ENCODE measurements at regions not wholly inside any gene's neighbourhood (a gene's known extent, or its start where the extent isn't known, plus 50 kb on each side); places are given as distances from the start of the nearest gene placed in this dataset.

DNA sequence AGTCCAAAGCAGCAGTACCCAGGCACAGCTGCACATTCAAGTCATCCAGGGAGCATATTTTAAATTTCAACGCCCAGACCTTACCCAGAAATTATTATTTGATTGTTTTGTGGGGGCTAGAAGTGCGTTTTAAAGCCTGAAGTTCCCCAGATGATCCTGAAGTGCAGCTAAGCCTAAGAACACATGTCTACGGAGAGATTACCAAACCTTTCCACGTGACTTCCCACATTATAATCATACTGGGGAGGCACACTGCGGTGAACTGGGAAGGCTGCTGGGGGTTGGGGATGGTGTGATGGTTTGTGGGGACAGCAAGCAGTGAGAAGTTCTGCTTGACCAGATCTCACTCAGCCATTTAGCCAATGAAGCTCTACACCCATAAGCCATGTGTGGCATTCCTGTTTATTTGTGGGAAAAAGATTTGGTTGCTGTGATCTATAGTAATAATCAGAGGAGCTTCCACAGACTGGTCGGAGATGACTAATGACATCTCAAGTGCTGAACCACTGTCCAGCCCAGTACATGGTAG, 93.4 kb upstream of the CDH6 start:
- no peak for DNase-seq (ENCODE audit: low spot score)
- TF ChIP-seq, protein P1, sequence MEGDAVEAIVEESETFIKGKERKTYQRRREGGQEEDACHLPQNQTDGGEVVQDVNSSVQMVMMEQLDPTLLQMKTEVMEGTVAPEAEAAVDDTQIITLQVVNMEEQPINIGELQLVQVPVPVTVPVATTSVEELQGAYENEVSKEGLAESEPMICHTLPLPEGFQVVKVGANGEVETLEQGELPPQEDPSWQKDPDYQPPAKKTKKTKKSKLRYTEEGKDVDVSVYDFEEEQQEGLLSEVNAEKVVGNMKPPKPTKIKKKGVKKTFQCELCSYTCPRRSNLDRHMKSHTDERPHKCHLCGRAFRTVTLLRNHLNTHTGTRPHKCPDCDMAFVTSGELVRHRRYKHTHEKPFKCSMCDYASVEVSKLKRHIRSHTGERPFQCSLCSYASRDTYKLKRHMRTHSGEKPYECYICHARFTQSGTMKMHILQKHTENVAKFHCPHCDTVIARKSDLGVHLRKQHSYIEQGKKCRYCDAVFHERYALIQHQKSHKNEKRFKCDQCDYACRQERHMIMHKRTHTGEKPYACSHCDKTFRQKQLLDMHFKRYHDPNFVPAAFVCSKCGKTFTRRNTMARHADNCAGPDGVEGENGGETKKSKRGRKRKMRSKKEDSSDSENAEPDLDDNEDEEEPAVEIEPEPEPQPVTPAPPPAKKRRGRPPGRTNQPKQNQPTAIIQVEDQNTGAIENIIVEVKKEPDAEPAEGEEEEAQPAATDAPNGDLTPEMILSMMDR (IDR thresholded peaks at IDR 0.05; ENCODE audit: extremely low read depth, missing control alignments): no peak

DNA sequence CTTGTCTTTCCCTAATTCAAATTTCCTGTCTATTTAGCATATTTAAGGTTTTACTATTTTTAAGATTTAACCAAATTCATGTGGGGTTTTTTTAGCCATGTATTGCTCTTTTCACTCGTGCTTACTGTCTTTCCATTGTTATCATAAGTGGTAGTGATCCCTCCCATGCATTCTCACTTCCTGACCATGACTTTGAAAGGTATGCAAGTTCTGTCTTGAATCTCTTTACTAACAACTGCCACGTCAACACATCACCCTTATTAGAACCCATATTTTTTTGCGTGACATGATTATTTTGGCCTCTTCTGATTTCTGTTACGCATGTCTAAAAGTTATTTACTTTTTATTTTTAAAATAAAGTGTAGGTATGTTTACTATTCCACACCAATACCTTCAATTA, 94.7 kb upstream of the CDH6 start:
- DNase-seq (ENCODE audit: low spot score): no peak
- TF ChIP-seq, protein P1 (IDR thresholded peaks at IDR 0.05; ENCODE audit: extremely low read depth, missing control alignments): no peak

DNA sequence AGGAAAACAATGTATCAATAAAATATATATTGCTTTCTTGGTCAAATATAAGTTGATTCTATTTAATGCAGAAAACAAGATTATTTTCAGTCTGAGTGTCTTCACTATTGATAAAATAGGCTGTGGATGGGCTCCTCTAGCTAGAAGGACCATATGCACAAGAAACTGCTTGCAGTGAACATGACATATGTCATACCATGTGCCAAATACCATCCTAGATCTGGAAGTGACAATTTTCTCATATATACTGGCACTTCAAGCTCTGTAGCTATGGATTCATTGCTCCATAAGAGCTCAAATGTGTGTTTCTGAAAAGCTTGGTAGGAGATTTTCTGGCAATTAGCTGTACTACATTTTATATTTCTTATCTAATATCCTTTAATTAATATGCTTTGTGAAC, 95.6 kb upstream of the CDH6 start:
- TF ChIP-seq, protein P1 (IDR thresholded peaks at IDR 0.05; ENCODE audit: extremely low read depth, missing control alignments): no peak
- DNase-seq (ENCODE audit: low spot score): no peak

DNA sequence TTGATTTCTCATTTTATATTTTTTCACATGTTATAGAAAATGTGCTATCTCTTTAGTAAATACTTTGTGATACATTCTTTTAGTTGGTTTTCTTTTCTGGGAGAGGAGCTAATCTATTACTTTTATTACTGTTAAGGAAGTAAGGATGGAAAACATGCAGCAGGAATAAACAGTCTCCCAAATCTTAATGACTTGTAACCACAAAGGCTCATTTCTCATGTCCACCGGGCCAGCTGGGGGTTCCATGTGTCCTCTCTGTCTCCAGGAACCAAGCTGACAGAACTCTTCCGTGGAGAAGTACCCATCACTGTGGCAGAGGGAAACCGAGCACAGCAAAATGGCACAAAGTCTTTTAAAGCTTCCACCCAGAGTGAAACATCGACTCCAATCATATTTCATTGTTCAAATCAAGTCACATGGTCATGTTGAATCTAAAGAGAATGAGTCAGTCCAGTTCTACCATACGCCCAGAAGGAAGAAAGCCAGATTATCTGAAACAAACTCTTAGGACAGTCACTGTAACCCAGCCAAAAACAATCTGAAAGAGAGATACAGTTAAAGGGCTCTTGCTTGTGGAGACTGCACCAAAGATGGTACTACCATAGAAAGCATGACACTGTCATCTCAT, 97.1 kb upstream of the CDH6 start:
- DNase-seq (ENCODE audit: low spot score): no peak
- TF ChIP-seq, protein P1 (IDR thresholded peaks at IDR 0.05; ENCODE audit: extremely low read depth, missing control alignments): no peak

DNA sequence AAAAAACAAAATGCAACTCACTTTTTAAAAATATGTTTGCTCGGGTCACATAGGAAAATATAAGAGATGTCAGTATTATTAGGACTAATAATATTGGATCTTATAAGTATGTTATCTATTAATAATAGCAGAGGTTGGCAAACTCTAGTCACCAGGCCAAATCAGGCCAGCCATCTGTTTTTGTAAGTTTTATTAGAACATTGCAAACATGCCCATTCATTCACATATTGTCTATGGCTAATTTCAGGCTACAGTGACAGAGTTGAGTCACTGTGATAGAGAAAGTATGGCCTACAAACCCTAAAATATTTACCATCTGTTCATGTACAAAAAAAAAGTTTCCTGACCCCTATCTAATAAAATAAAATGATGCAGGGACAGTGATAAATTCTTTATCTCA, 97.7 kb upstream of the CDH6 start:
- DNase-seq (ENCODE audit: low spot score): no peak
- TF ChIP-seq, protein P1 (IDR thresholded peaks at IDR 0.05; ENCODE audit: extremely low read depth, missing control alignments): no peak

DNA sequence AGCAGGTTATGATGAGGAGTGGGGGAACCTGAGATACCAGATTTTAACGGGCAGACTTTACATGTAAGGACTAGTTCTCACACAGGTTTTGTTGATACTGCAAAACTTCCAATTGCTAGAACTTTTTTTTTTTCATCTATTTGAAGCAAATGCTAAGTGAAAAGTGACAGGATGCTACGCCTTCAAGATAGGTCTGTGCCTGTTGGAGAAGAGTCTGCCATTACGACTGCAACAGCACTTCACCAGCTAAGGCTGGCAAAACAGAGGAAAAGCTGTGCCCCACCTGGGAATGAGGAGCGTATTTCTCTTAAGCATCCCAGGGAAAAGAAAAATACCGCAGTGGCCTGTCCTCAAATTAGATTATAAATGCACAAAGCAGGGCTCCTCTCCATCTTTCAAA, 102.0 kb upstream of the CDH6 start:
- TF ChIP-seq, protein P1 (IDR thresholded peaks at IDR 0.05; ENCODE audit: extremely low read depth, missing control alignments): no peak
- no peak for DNase-seq (ENCODE audit: low spot score)

DNA sequence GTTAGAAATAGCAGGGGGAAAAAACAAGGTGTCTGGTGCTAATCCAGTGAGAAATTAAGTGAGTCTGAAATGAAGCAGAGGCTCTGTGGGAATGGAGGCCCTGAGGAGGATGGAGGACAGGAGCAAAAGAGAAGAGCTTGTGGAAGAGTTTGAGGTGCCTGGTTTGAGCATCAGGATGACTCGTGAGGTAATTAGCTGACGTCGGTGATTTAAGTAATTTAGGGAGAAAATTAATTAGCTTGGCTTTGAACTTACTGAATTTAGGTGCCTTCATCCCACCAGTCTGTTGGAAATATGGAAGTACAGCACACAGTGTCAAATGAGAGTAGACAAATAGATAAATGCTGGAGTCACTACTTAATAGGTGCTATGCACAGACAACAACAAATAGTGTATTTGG, 103.0 kb upstream of the CDH6 start:
- DNase-seq (ENCODE audit: low spot score): no peak
- TF ChIP-seq, protein P1 (IDR thresholded peaks at IDR 0.05; ENCODE audit: extremely low read depth, missing control alignments): no peak
